ENCODE measurements at regions not wholly inside any gene's neighbourhood (a gene's known extent, or its start where the extent isn't known, plus 50 kb on each side); places are given as distances from the start of the nearest gene placed in this dataset.
"Not testable (repeated sequence)": the region's sequence is repeated elsewhere in the genome, so short reads cannot be mapped to it uniquely, and the experiment has no call there.

DNA sequence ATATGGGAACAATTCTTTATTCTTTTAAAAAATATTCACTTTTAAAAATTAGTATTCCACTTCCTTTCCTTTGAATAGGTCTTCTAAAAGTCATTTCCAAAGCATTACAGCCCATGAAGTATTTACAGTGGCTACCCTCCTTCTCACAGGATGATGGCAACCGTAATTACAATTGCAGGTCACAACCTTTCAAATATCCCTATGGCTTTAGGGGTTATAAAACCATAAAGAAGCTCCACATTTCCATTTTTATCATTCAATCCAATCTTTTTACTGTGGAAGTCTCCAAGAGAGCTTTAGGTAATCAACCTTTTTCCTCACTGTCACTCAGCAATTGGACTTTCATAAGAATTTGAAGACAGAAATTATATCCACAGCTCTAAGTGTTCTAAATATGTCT is 488.9 kb upstream of the CA10 start:
- TF ChIP-seq, protein P1, sequence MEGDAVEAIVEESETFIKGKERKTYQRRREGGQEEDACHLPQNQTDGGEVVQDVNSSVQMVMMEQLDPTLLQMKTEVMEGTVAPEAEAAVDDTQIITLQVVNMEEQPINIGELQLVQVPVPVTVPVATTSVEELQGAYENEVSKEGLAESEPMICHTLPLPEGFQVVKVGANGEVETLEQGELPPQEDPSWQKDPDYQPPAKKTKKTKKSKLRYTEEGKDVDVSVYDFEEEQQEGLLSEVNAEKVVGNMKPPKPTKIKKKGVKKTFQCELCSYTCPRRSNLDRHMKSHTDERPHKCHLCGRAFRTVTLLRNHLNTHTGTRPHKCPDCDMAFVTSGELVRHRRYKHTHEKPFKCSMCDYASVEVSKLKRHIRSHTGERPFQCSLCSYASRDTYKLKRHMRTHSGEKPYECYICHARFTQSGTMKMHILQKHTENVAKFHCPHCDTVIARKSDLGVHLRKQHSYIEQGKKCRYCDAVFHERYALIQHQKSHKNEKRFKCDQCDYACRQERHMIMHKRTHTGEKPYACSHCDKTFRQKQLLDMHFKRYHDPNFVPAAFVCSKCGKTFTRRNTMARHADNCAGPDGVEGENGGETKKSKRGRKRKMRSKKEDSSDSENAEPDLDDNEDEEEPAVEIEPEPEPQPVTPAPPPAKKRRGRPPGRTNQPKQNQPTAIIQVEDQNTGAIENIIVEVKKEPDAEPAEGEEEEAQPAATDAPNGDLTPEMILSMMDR (conservative IDR thresholded peaks at IDR 0.05; ENCODE audit: low read depth, low read length): no peak
- DNase-seq (ENCODE audit: low read depth): no peak
- no peak overlapping the region for H3K4me3 ChIP-seq (ENCODE audit: low read depth, low read length)

DNA sequence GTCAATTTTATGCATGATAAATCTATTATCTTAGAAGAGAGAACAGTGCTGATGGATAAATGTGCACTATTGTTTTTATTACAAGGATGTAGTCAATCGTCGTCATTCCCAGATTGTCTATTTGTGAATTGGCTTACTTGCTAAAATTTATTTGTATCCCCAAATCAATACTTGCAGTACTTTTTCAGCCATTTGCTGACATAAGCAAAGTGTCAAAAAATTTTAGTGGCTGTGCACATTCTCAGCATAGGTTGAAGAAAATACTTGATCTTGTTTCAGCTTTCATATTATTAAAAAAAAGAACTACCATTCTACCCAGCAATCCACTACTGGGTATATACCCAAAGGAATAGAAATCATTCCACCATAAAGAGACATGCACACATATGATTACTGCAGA is 477.9 kb upstream of the CA10 start:
- no peak overlapping the region for H3K4me3 ChIP-seq (ENCODE audit: low read depth, low read length)
- no peak for DNase-seq (ENCODE audit: low read depth)
- TF ChIP-seq, protein P1 (conservative IDR thresholded peaks at IDR 0.05; ENCODE audit: low read depth, low read length): no peak

DNA sequence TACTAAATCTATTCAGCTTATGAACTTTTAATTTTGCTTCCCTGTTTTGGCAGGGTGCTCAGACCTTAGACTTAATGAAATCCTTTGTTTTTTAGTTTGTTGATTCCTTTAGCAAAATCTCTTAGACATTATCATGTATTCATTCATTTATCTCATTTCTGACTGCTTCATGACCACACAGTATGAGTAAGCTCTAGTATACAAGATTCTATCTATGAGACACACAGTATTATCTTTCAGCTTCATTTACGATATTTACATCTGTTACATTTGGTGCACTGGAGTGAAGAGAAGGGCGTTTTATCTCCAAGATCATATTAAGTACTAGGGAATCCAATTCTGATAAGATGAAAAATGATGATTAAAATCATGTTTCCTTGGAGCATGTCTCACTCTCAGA is 448.1 kb upstream of the CA10 start:
- DNase-seq (ENCODE audit: low read depth): no peak
- TF ChIP-seq, protein P1 (conservative IDR thresholded peaks at IDR 0.05; ENCODE audit: low read depth, low read length): no peak
- no peak overlapping the region for H3K4me3 ChIP-seq (ENCODE audit: low read depth, low read length)

DNA sequence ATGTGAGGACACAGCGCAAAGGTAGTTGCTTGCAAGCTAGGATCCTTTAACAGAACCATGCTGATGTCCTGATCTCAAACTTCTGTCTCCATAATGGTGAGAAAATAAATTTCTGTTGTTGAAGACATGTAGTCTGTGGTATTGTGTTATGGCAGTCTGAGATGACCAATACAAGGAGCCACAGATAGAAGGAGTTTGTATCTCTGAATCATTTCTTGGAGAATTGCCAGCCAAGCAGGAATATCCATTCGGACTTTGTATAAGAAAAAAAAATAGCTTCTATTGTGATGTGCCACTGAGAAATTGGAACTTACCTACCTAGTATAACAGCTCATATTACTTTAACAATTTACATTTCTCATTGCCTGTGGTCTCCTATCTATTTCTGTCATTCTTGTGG is 447.6 kb upstream of the CA10 start:
- no peak overlapping the region for H3K4me3 ChIP-seq (ENCODE audit: low read depth, low read length)
- TF ChIP-seq, protein P1 (conservative IDR thresholded peaks at IDR 0.05; ENCODE audit: low read depth, low read length): no peak
- DNase-seq (ENCODE audit: low read depth): no peak

DNA sequence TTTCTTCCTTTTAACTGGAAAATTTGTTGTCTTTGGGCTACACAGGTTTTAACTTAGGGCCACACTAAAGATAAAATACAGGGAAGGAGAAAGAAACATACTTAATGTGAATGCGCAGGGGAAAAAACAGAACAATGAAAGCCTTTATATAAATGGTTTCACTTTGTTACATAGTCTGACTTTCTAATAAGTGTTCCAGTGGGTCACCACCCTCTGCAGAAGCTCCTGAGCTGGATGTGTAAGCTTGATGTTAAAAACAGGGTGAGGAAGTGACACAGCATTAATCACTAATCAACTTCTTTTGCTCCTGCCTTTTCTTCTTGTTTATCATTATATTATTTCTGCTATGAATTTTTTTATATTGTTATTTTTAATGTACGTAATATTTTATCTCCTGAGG is 445.6 kb upstream of the CA10 start:
- H3K4me3 ChIP-seq (ENCODE audit: low read depth, low read length): no peak overlapping the region
- TF ChIP-seq, protein P1 (conservative IDR thresholded peaks at IDR 0.05; ENCODE audit: low read depth, low read length): no peak
- DNase-seq (ENCODE audit: low read depth): no peak

DNA sequence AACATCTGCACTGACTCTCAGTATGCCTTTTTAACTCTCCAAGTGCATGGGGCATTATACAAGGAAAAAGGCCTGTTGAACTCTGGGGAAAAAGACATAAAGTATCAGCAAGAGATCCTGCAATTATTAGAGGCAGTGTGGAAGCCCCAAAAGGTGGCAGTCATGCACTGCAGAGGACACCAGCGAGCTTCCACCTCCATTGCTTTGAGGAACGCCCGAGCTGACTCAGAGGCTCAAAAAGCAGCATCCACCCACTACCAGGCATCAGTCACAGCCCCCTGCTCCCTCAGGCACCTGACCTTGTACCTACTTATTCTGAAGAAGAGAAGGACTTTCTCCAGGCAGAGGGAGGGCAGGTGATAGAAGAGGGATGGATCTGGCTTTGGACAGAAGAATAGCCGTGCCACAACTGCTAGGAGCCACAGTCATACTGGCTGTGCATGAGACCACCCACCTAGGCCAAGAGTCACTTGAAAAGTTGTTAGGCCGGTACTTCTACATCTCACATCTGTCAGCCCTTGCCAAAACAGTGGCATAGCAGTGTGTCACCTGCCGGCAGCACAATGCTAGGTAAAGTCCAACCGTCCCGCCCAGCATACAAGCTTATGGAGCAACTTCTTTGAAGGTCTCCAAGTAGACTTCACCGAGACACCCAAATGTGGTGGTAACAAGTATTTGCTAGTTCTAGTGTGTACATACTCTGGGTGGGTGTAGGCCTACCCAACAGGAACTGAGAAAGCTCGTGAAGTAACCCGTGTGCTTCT is 439.1 kb upstream of the CA10 start:
- DNase-seq (ENCODE audit: low read depth); H3K4me3 ChIP-seq (ENCODE audit: low read depth, low read length): not testable (repeated sequence)

DNA sequence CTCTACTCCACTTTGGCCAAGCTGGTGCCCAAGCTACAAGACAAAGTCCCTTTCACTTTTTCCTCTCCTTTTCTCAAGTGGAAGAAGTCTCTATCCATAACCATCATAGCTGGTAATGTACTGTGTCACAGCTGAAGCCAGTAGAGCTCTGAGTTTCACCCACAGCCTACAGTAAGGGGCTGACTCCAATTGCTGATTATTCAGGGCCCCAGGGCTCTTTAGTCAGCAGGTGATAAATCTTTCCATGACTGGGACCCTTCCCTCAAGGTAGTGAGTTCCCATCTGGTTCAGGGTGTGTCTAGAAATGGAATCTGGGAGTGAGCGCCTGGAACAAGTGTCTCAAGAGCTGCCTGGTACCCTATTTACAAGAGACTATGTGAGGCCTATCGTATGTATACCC is 436.0 kb upstream of the CA10 start:
- no peak for DNase-seq (ENCODE audit: low read depth)
- H3K4me3 ChIP-seq (ENCODE audit: low read depth, low read length): no peak overlapping the region
- TF ChIP-seq, protein P1 (conservative IDR thresholded peaks at IDR 0.05; ENCODE audit: low read depth, low read length): no peak

Measured in epithelial cell of proximal tubule (primary cell).